NCI-H2107 treated with DMSO at 0.1 percent for 48 hours (cell line): ENCODE measurements at regions not wholly inside any gene's neighbourhood (a gene's known extent, or its start where the extent isn't known, plus 50 kb on each side); places are given as distances from the start of the nearest gene placed in this dataset.

Experiments
- DNase-seq: peaks from one replicate; lab custom pipeline; 2025; ENCODE audit not compliant: unreplicated experiment; lab: John Stamatoyannopoulos, UW

DNA sequence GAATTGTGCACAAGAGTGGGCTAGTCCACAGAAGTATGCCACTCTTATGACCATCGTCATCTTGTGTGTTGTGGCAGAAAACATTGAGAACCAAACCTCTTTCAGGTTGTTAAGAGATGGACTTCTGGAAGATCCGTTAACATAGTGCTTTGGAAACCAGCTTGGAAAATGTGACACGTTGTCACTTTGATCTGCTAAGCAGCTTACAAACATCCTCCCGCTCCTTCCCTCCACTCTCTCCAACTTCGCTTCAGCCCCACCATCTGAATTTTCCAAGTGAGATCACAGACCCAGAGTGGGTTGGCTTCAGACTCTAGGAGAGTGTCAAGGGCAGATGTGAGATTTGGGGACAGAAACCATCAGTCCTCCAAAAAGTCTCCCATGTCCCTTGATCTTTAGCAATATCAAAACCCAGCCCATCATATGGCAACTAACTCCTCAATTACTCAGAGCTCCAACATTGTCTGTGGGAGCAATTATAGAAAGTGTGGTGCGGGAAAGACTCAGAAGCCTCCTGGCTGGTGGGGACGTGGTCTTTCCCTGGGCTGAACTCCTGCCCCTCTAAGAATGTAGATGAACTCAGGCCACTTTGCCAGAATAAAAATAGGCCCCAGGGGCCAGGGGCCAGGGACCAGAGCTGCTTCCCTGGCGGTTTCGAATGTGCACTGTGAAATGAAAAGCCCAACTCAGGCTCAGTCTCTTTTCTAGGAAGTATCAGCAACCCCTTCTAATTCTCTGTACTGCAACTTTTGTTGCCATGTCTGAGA lies 129.5 kb downstream of the SLC38A6 start:
- no peak for DNase-seq

DNA sequence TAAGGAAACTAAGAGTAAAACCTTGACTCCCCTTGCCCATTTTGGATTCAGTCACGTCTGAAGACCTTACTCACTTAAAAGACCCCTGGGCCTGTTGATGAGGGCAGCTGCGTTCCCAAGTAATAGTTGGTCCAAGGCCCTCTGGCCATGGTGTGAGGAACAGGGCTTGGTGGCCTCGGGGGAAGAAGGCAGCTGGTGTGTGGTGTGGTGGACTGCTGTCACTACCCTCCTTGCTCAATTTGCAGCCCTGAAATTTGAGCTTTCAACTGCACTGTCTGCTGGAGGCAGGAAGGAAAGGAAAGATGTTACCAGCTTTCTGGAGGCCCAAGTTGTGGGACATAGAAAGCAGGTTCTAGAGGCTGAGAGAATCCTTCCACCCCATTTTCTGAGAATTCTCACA lies 128.2 kb downstream of the SLC38A6 start:
- peak; percentile 84 for DNase-seq

DNA sequence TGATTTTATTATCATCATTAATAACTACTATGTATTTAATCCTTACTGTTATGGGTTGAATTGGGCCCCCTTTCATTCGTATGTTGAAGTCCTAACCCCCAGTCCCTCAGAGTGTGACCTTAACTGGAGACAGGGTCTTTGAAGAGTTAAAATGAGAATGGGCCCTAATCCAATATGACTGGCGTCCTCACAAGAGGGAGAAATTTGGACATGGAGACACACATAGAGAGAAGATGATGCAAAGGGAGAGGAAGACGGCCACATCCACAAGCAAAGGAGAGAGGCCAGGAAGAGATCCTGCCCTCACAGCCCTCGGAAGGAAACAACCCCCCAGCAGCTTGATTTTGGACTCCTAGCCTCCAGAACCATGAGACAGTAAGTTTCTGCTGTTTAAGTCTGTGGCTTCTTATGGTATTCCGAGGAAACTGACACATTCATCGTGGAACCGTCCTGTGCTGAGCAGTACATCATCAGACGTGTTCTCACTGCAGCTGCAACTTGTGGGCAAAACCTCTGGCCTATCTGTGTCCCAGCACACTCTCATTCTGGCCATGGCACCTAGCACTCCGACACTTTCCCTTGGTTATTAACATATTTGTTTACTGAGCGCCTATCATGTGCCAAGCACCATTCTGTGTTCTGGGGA lies 127.6 kb downstream of the SLC38A6 start:
- DNase-seq, result no peak

DNA sequence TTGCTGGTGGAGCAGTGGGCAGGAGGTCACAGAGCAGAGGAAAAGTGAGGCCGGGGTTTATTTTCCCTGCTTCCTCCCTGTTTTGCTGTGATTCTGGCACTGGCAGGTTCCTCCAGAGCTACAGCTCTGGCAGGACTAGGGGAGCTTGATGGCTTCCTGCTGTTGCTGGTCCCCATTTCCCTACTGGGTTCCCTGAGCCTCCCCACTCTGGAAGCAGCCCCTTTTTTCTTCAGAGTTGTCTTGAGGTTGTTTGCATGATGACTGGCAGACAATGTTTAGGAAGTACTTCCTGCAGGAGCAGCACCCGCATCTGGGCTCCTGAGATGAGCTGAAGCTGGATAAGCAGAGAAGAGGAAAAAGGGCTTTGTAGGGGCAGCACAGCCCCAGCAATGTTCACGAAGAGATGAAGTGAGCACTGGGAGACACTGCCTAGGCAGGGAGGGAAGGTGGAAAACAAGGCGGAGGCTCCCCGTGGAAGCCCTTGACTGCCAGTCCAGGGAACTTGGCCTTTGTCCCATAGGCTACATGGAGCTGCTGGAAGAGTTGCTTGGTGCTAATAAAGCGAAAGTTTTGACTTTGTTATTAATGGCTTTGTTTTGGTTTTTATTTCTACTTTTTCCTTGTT lies 126.9 kb downstream of the SLC38A6 start:
- DNase-seq, result no peak

DNA sequence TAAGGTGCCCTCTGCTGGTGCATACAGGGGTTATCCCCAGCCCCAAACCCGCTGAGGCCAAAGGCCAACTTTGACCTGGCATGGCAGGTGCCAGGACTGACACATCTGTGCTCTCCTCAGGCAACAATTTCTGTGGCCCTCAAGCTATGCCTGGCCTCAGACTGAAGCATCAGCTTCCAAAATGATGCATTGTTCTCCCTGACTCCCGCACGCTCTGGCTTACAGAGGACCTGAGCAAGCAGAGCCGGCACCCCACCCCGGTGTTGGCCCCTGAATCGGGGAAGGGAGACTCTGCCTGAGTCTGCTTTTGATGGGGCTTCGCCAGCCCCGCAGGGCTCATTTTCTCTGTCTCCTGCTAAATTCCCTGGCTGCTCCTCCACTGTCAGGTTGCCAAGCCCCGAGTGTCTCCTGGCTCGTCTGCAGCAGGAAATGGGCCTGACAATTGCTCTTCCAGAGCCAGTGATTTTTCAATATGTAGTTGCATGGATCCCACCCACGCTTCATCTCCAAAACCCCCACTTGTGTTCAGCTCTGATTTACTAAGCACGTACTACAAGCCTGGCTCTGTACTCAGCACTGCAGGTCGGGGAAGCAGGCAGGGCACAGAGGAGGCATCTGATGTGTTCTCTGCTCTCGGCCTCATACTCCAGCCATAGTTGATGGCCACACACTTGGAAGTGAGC lies 126.1 kb downstream of the SLC38A6 start:
- no peak for DNase-seq

DNA sequence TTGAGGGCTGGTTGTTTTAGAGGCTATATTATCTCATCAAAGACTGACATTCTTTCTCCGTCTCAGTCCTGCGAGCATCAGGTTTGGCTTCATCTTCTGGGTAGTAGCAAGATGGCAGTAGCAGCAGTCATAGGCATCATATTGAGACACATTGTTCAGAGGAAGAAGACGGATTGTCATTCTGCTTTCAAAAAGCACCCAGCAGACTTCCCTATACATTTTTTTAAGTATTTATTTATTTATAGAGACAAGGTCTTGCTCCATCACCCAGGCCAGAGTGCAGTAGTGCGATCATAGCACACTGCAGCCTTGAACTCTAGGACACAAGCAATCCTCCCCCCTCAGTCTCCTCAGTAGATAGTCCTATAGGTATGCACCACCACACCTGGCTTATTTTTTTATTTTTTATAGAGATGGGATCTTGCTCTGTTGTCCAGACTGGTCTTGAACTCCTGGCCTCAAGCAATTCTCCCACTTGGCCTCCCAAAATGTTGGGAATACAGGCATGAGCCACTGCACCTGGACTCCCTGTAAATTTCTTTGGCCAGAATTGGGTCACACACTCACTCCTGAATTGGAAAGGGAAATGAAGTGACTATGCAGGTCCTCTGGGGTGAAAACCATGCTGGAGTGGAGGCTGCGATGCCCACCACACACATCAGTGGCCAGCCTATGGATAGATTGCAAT lies 125.4 kb downstream of the SLC38A6 start:
- no peak for DNase-seq

DNA sequence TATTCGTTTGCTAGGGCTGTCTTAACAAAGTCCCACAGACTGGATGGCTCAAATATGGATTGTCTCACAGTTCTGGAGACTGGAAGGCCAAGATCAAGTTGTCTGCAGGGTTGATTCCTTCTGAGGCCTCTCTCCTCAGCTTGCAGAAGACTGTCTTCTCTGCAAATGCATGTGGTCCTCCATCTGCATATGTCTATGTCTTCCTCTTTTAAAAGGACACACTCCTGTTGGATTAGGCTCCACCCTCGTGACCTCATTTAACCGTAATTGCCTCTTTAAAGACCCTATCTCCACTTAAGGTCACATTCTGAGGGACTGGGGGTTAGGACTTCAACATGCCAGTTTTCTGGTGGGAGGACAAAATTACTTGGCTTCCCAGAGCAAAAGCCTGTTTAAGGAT lies 123.3 kb downstream of the SLC38A6 start:
- no peak for DNase-seq

DNA sequence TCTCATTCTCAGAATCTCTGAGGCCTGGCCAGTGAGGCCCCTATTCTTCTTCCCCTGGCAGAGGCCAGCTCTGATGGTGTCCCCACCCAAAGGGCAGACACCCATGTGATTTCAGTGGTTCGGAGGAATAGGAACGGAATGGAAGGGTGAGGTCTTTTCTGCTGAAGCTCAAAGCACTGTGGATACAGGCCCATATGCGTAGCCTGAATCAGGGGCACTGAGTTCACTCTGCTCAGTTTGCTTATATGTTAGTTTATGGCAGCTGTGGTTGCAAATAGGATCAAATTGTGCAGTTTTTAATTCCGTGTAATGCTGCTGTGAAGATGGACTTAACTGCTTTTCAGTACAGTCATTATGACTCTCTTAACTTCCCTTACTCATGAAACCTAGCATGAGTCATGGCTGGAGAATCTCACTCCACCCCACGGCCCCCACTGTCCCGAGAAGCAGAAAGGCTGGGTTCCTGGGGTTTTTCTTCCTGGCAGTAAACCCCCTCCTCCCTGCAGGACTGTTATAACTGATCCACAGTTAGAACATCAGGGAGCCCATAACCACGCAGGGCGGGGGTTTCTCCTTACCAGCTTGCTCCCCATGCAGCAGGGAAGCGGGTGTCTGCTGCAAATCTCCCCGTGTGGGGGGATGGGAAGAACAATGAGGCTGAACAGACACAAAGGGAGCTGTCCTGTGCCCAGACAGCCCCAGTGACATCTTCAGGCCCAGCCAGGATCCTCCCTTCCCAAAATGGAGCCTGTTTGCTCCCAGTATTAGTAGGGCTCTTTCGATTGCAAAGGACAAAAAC lies 122.7 kb downstream of the SLC38A6 start:
- DNase-seq, result no peak

DNA sequence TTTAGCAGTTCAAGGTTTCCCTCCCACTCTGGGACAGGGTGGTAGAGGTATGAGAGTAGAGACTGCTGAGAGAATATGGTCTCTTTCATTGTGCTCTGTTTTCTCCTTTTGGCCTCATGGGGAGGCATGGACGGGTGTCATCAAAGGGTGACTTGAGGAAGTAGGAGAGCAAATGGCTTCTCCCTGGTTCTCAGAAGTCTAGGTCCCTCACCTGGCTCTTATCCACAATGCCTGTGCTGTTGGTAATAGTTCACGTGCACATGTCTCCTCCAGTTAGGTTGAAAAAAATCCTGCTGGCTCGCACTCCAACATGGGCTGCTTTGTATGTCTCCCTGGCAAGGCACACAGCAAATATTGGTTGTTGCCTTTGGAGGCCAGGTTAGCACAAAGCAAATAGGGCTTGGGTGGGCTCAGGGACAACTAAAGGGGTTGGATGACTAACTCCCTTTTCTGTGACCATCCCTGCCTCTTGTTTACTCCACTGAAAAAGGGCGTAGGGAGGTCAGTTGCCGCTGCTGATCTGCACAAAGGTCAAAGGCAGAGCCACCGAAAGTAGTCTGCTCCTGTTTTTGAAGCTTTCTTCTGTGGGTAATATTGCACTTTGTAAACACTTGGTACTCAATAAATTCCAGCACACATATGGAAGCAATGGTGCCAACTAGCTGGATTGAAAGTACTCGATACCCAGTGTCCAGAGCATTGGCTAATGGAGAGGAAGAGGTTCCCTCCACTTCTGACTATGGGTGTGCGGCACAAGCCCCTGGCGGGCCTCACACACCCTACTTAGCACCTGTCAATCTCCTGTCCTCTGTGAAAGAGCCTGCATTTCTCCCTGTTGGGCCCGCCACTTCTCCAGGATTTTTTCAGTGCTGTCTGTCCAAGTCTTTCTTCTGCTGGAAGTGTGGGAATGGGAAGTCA lies 121.8 kb downstream of the SLC38A6 start:
- no peak for DNase-seq
